MCF 10A (cell line): ENCODE measurements at regions not wholly inside any gene's neighbourhood (a gene's known extent, or its start where the extent isn't known, plus 50 kb on each side); places are given as distances from the start of the nearest gene placed in this dataset.

Source experiments
- BruUV-seq: library from RNA; stranded (reverse); fragments of 400-500 nt; replicated peaks from 2 replicates; lab custom pipeline; 2021; lab: Mats Ljungman, UMichigan
- CTCF ChIA-PET: fragments of 300-600 bp; sonication (Branson Sonifier 250); formaldehyde crosslinking; extraction: SDS; loops from one replicate; lab custom pipeline; 2021; ENCODE audit warnings: antibody characterized with exemption, inconsistent platforms; lab: Yijun Ruan, JAX
- POLR2A ChIA-PET: fragments of 300-600, 350-650 bp; sonication (Branson Sonifier 250); formaldehyde crosslinking; extraction: SDS; loops from one replicate; lab custom pipeline; 2020; ENCODE audit warnings: antibody characterized with exemption, inconsistent platforms; lab: Yijun Ruan, JAX
- DNase-seq: peaks from one replicate; pipeline ENCODE4 v3.0.0-alpha.2; 2018; ENCODE audit not compliant: unreplicated experiment
- H3K27ac Mint-ChIP-seq: one replicate; pipeline ENCODE4 v1.8.0; 2022; ENCODE audit warnings: mild to moderate bottlenecking, low read depth, mixed read lengths; ENCODE audit not compliant: unreplicated experiment
- H3K27me3 Mint-ChIP-seq: one replicate; pipeline ENCODE4 v1.8.0; 2022; ENCODE audit warnings: mixed read lengths; ENCODE audit not compliant: insufficient read depth, unreplicated experiment
- H3K36me3 Mint-ChIP-seq: one replicate; pipeline ENCODE4 v1.8.0; 2022; ENCODE audit warnings: mild to moderate bottlenecking, moderate library complexity, mixed read lengths; ENCODE audit not compliant: insufficient read depth, unreplicated experiment
- H3K4me1 Mint-ChIP-seq: one replicate; pipeline ENCODE4 v1.8.0; 2022; ENCODE audit warnings: mixed read lengths; ENCODE audit not compliant: insufficient read depth, unreplicated experiment
- H3K4me3 Mint-ChIP-seq: one replicate; pipeline ENCODE4 v1.8.0; 2022; ENCODE audit warnings: mild to moderate bottlenecking, moderate library complexity, mixed read lengths; ENCODE audit not compliant: unreplicated experiment
- H3K9me3 Mint-ChIP-seq: one replicate; pipeline ENCODE4 v1.8.0; 2022; ENCODE audit warnings: mixed read lengths; ENCODE audit not compliant: unreplicated experiment
- intact Hi-C: fragments of 100-400 bp; cut with micrococcal nuclease; formaldehyde crosslinking; loops from 2 replicates; pipeline ENCODE4 v1.14.1; 2022
- TF ChIP-seq, protein P1 (sequence below): fragments of 200-600 bp; IDR thresholded peaks from one replicate; pipeline ENCODE4 v1.8.0; 2022; ENCODE audit warnings: antibody characterized with exemption, mild to moderate bottlenecking; ENCODE audit not compliant: unreplicated experiment

GRCh38 chr20:19911810-19912382 is 105.3 kb upstream of the NAA20 start:
- TF ChIP-seq, protein P1, sequence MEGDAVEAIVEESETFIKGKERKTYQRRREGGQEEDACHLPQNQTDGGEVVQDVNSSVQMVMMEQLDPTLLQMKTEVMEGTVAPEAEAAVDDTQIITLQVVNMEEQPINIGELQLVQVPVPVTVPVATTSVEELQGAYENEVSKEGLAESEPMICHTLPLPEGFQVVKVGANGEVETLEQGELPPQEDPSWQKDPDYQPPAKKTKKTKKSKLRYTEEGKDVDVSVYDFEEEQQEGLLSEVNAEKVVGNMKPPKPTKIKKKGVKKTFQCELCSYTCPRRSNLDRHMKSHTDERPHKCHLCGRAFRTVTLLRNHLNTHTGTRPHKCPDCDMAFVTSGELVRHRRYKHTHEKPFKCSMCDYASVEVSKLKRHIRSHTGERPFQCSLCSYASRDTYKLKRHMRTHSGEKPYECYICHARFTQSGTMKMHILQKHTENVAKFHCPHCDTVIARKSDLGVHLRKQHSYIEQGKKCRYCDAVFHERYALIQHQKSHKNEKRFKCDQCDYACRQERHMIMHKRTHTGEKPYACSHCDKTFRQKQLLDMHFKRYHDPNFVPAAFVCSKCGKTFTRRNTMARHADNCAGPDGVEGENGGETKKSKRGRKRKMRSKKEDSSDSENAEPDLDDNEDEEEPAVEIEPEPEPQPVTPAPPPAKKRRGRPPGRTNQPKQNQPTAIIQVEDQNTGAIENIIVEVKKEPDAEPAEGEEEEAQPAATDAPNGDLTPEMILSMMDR = no peak
- Mint-ChIP-seq H3K4me1 (peaks cover 47% of the 10 kb centered on the region), H3K36me3 (no peaks in the 10 kb centered on the region), H3K27me3 (no peaks in the 10 kb centered on the region), H3K27ac (peak overlapping the region; percentile 54), H3K4me3 (no peak overlapping the region), H3K9me3 (no peaks in the 10 kb centered on the region)
- no TSS peak for BruUV-seq
- ChIA-PET POLR2A (interaction anchor here (0.9 to 11.8 kb wide), 7 partner anchors 16 to 82 kb away, joined by 3 to 158 read pairs (median 7); no protein-coding TSS in a partner anchor), CTCF (interaction anchor here (0.7 to 7.2 kb wide), 8 partner anchors 10 to 219 kb away, joined by 3 to 46 read pairs (median 5); no protein-coding TSS in a partner anchor)
- intact Hi-C loops = loop anchor here (5.0 kb wide), 1 partner anchor 80 kb away; no protein-coding TSS in a partner anchor
- DNase-seq = no peak

GRCh38 chr20:19913349-19913748 is 103.8 kb upstream of the NAA20 start:
- no peaks in the 10 kb centered on the region for H3K36me3 Mint-ChIP-seq
- H3K4me3 Mint-ChIP-seq = no peak overlapping the region
- BruUV-seq = no TSS peak
- H3K9me3 Mint-ChIP-seq = no peaks in the 10 kb centered on the region
- ChIA-PET POLR2A (interaction anchor here (0.9 to 11.8 kb wide), 12 partner anchors 11 to 127 kb away, joined by 3 to 158 read pairs (median 8); no protein-coding TSS in a partner anchor), CTCF (interaction anchor here (0.8 to 7.2 kb wide), 8 partner anchors 10 to 220 kb away, joined by 3 to 46 read pairs (median 5); no protein-coding TSS in a partner anchor)
- DNase-seq = no peak
- H3K27ac Mint-ChIP-seq = peak overlapping the region; percentile 82
- peaks cover 47% of the 10 kb centered on the region for H3K4me1 Mint-ChIP-seq
- no peaks in the 10 kb centered on the region for H3K27me3 Mint-ChIP-seq
- TF ChIP-seq, protein P1 = no peak
- intact Hi-C loops = loop anchor here (5.0 kb wide), 1 partner anchor 79 kb away; no protein-coding TSS in a partner anchor

DNA sequence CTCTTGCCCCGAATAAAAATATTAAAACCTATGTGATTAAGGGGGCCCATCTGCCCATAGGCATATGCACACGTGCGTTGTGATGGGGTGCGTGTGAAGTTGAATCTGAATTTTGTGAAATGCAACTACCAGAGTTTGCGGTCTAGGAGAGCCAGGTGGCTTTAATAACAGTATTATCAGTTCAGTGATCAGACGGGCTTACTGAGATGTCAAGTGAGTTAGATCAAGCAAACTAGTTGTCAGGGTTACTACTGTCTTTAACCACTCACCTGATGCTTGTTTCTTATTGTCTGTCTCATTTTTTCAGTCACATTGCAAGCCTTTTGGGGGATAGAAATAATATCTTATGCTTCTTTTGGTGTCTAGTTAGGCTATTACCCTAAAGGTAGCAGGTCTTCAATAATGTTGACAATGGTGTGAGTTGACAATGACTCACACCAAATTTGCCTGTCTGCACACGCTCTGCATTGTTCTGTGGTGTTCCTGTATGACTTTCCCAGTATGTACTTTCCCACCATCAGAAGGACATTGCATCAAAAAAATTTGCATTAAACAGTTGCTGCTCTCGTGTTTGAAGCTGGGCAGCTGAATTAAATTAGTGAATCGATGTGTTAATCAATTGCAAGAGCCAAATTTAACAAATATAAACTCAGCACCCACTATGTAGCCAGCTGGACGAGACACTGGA is 103.1 kb upstream of the NAA20 start:
- Mint-ChIP-seq H3K36me3 (no peaks in the 10 kb centered on the region), H3K4me1 (peaks cover 46% of the 10 kb centered on the region), H3K27me3 (no peaks in the 10 kb centered on the region), H3K4me3 (no peak overlapping the region), H3K27ac (peak overlapping the region; percentile 82), H3K9me3 (no peaks in the 10 kb centered on the region)
- POLR2A ChIA-PET = interaction anchor here (0.7 to 11.8 kb wide), 27 partner anchors 9 to 177 kb away, joined by 3 to 158 read pairs (median 4); partner anchors contain the start of gene NAA20
- CTCF ChIA-PET = interaction anchor here (0.6 to 7.2 kb wide), 6 partner anchors 9 to 616 kb away, joined by 3 to 46 read pairs (median 4); no protein-coding TSS in a partner anchor
- TF ChIP-seq, protein P1 = no peak
- BruUV-seq = no TSS peak
- DNase-seq = peak; percentile 94
- intact Hi-C loops = loop anchor here (5.0 kb wide), 1 partner anchor 78 kb away; no protein-coding TSS in a partner anchor
